Ecto neural progenitor cell (in vitro differentiated cells): ENCODE measurements at regions not wholly inside any gene's neighbourhood (a gene's known extent, or its start where the extent isn't known, plus 50 kb on each side); places are given as distances from the start of the nearest gene placed in this dataset.

Source experiments
- DNase-seq: peaks from one replicate; pipeline ENCODE4 v3.0.0-alpha.2; 2018; ENCODE audit warnings: low spot score

DNA sequence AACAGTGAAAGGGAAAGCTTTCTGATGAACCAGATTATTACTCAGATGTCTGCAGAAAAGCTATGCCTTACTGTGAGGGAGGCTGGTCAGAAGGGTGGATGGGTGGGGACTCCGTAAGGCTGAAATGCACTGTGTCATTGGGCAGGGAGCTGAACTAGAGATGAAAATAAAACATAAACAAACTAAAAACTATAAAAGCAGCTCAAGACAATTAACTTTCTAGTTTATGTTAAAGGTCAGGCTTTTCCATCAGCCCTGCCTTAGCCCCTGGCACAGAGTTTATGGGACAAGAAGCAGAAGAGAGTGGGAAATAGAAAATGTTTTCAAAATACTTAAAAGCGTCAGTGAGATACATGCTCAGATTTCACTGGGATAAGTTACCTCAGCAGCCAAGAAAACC lies 310.0 kb upstream of the UBE2E2 start:
- no peak for DNase-seq

DNA sequence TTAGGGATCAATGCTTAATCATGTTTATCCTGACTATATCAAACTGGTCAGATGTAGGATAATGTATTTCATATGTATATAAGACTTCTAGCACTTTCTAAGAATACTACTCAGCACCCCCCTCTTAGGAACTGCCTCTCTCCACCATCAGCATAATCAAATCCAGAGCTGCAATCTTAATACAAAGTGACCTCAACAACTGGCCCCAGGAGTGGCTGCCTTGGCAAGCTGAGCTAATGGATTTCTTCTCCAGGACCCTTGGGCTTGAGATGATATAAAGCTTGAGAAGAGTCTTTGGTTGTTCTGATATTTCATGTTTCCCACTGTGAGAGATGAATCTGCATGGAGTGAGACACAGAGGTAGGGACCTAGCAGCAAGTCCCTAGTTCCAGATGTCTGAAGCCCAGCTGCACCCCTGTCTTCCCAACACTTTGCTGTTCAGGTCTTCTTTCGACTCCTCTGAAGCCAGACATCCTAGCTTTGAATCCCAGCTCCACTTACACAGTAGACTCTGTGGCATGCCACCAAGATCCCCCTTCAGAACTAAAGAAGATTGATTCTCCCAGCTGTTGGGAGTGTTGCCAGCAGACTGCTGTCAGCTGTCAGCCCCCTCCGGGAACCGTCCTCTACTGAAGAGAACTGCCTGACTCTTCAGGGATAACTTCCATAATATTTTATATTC lies 309.3 kb upstream of the UBE2E2 start:
- no peak for DNase-seq

DNA sequence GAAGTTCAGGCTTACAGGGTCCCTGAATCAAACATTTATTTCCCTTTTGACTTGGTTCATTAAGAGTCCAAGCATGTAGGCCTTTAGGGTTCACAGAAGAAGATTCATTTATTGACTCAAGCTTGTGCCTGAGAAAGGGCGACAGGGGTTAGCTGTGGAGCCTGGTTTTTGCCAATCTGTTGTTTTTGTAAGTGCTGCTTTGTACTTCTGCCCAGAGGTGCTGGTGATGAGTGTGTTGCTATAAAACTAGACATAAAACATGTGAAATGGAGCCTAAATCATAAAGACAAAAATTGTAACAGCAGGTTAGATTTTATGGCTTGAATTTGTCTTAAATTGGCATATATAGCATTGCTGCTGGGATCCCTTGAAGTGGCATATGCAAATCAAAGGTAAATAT lies 308.3 kb upstream of the UBE2E2 start:
- DNase-seq: no peak

DNA sequence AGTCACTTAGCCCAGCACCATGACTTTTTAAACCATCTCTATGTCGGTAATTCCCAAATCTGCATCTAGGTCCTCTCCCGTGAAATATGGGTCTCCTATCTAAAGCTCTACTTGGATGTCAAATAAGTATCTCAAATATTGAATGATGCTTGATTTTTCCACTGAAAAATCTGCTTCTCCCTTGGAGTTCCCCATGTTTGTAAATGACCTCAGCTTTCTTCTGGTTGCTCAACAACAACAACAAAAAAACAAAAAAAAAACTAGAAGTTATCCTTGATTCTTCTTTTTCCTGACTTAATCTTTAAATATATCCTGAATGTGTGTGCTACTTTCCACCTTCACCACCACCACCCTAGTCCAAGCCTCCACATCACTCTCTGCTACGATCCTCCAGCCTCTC lies 307.5 kb upstream of the UBE2E2 start:
- DNase-seq: no peak

DNA sequence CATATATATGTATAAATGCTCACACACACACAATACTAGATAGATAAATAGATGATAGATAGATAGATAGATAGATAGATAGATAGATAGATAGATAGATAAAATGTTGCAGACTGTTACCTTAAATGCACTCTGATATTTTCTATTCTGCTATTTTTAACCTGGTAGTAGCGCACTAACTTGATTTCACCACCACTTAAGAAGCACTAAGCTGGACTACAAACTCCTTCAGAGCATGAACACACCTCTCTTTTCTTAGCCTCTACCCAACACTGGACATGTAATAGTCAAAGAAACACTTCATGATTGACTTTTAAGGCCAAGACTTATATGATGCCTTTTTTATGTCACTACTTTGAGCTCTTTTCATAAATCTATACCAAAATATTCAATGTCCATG lies 304.6 kb upstream of the UBE2E2 start:
- DNase-seq: no peak

DNA sequence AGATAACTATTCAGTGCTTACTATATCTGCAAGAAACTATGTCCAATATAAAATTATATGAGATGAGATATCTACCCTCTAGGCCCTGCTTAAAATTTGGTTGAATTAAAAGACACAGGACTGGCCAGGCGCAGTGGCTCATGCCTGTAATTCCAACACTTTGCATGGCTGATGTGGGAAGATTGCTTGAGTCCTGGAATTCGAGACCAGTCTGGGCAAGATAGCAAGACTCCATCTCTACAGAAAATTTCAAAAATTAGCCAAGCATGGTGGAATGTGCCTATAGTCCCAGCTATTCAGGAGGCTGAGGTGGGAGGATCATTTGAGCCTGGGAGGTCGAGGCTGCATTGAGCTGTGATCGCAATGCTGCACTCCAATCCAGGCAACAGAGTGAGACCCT lies 303.7 kb upstream of the UBE2E2 start:
- no peak for DNase-seq

DNA sequence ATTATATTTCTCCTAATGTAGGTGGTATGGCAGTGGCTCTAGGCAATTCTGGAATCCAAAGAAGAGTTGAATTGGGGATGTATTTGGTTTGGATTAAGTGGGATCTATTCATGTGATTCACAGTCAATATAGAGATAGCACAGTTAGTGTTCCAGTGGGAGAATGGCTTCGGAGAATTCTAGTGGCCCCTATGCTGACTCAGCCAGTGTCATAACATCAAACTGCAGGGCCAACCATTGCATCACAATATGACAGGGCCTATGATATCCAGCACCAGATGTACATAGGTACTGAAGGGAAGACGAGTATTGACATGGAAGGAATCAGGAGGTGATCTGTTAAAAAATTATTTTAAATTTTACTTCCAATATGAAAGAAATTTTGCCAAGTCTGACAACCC lies 302.8 kb upstream of the UBE2E2 start:
- no peak for DNase-seq

DNA sequence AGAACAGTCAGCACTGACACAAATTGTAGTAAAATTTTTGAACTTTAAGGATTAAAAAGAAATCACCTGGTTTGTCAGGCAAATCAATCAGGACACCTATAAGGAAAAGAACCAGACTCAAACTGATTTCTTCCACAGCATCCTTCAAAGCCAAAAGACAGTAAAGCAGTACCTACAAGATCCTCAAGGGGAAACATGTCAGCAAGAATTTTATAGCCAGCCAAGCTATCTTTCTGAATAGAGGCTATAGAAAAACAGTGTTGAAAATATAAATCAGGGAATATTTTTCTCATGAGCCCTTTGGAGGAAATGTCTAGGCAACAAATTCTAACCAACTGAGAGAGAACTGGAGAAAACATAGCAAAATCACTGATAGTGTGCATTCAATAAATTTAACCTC lies 301.4 kb upstream of the UBE2E2 start:
- no peak for DNase-seq

DNA sequence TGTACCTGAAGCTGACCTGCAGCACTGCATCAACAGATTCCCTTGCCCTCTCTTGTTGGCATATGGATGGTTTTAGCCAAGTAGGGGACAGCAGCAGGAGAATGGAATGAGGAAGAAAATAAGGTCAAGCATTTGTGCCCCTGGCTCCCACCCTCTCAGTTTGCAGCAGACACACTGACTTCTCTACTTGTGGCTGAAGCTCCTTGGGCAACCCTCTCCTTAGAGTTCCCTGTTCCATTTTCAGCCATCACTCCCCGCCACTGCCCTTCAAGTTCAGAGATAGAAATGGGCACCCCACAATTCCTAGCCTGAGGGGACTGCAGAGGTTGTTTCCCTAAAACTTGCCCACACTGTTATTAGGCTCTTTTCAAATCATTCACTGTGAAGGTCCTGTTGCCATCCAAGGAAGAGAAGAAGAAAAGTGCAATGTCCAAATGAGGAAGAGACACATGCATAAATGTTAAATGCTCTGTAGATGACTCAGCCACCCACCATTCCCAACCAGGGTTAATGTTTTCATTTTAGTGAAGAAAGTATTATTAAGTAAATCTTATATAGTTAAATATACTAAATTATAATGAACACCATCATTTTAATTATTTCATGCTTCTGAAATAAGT lies 295.9 kb upstream of the UBE2E2 start:
- DNase-seq: no peak

DNA sequence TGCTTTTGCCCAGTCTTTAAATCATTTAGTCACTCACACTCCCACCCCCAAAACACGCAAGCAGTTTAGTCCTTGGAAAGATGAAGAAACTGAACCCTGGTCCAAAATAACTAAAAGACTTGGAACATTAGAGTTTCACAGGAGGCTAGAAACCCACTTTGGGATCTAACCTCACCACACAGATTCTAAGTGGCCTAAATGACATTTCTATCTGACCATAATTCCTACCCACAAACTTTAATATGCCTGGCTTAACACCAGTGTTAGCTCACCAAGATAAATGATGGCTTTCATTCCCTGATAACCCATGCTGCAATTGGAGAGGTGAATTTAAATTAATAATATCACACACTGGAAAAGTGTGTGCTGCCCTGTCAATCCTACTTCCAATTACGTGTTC lies 295.3 kb upstream of the UBE2E2 start:
- no peak for DNase-seq

DNA sequence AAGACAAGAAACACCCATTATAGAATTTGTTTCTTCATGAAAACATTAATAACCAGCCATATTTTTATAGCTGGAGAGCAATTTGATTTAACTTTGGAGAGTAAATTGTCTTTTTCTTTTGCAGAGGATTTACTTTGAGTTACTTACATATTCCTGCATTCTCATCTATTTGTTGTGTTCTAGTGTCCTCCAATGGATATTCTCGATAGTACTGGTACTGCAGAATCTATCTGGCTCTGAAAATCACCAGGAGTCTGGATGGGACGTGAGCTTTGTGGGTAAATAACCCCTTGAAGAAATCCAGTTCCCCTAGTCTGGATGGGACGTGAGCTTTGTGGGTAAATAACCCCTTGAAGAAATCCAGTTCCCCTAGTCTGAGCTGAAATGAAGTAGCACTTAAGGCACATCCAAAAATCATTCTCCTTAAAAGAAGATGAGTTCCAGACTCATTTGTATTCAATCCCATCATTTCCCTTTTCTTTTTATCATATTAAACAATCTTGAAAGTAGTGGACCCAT lies 294.1 kb upstream of the UBE2E2 start:
- DNase-seq: no peak

DNA sequence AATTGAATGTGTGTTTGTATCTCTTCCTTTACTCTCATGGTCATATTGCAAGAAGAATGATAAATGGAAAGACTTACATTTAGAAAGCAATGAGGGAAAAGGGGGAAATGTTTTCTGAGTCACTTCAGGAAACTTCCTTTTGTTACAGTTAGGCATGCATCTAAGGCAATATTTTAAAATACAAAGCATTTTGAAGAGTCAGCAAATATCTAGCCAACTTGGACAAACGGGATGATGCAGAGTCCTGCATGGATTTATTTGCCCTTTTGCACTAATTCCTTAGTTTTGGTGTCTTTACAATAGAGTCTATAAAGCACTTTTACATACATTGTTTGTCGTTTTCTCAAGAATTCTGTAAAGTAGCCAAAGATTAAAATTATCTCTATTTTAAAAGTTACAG lies 286.2 kb upstream of the UBE2E2 start:
- no peak for DNase-seq

DNA sequence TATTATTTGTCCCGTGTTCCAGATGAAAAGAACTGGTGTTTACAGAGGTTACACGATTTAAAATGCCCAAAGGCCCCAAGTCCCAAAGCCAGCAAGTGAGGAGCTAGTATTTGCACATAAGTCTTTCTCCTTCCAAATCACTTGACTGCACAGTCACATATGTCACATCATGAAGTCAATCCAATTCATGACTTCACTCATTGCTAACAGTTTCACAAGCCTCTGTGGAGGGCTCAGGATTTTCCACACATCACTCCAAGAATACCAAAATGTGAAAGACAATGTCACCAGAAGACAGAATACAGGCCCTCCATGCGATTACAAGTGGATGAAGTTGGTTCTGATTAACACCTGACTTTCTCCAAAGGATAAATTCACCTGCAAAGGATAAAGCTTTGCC lies 283.1 kb upstream of the UBE2E2 start:
- DNase-seq: no peak

DNA sequence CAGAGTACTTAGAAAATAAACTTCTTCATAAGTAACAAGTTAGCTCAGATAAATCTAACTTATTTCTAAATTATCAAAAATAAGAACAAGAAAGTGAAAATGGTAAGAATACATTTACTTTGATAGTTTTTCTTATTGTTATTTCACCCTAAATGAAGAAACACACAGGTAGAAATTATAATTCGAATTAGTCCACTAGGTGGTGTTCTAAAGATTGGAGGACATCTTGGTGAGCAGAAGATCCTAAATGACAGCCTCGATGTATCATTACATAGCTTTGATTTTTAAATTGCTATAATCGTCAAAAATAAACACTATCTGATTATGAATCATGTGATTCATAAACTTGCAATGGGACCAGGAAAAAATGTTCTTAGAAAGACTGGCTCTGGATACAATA lies 280.8 kb upstream of the UBE2E2 start:
- no peak for DNase-seq

DNA sequence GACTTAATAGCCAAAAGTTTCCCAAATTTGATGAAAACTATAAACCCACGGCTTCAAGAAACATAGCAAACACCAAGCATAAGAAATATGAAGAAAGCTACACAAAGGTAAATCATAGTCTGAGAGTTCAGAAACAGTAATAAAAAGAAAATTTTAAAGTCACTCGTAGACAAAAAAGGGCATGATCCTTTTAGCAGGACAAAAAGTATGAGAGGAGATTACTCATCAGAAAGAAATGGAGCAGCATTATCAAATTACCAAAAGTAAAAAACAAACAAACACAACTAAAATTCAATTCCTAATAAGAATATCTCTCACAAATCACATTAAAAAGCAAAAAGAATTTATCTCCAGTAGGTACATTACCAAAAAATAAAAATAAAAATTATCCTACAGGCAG lies 279.4 kb upstream of the UBE2E2 start:
- DNase-seq: no peak

DNA sequence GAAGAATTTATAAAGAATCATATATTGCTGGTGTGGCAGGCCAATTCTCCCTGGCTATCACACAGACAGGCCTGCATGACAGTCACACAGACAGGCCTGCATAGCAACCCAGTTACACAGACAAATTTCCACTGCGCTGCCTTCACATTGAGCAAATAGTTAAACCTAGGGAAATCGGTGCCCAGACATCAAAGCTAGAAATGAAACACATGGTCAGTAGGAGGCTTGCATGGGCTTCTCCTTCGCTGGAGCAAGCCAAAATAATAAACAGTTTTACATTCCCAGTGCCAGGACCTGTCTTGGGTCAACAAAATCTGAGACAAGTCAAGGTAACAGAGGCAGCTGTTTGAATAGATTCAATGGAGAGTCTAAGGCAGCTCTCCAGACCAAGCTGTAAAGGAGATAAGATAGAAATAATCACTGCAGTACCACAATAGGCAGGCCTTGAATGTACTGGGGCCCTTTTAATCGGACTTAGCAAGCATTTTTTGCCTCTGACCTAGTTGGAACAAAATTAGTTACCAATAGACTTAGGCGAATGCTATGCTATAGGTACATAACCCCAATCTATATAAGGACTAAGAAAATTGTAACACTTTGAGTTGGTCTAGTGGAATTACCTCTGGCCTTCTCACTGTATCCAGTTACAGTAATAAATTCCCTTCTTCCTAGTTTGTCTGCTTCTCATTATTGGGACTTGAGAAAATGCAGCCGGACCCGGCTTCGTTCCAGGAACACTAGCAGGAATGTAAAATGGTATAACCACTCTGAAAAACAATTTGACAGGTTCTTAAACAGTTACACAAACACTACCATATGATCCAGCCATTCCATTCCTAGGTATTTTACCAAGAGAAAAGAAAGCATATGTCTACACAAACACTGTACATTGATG lies 274.7 kb upstream of the UBE2E2 start:
- DNase-seq: no peak

DNA sequence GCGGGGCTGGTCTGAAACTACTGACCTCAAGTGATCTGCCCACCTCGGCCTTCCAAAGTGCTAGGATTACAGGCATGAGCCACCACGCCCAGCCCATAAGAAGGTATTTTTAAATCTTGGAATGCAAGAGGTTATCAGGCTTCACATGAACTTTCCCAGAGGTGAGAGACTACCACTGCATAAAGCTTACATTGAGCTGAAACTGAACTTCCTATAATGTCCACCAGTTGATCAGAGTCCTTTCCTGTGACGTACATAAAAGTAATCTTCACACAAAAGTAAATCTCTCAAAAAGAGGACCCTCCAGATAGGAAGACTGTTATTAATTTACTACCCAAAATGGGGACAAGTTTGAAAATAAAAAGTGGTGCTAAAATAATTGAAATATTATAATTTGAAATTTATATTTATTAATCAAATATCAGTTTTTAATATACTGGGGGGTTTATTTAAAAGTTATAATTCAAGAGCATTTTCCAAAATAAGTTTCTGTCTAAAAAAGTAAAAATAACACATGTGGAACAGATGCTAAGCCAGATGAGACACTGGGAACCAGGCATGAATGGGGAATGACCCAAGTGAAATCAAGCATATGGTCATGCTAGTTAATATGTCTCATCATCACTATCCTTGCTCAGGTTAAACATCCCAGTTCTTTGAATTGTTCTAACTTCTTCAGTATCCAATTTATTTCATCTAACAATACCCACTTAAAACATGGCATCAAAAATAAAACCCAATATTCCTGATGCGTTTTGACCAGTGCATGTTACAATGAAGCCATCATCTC lies 269.9 kb upstream of the UBE2E2 start:
- DNase-seq: no peak

DNA sequence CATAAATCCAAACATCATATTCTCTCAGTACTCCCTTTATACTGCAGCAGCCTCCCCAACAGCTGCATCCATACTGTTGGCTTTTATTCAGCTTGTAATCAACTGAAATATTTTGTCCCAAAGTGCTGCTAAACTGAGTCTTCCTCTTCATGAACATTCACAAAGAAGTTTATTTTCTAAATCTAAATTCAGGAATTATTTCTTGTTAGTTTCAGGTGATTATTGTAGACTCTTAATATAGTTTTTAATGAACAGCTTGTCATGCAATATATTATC lies 269.3 kb upstream of the UBE2E2 start:
- no peak for DNase-seq

DNA sequence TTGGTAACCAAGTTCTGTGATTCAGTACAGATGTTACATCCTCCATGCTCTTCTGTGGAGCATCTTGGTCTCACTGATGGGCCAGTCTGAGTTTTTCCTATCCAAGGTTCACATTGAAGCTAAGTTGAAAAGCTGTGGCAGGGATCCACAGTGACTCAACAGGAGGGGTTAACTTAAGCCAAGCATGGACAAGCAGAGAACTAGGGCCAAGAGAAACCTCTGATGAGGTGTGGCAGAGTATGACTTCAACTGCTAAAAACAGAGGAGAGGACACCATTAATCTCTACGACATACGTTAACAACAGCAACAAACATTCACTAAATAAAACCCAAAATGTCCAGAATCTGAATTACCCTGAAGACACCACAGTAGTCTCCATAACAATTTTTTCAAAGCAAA lies 268.1 kb upstream of the UBE2E2 start:
- no peak for DNase-seq

DNA sequence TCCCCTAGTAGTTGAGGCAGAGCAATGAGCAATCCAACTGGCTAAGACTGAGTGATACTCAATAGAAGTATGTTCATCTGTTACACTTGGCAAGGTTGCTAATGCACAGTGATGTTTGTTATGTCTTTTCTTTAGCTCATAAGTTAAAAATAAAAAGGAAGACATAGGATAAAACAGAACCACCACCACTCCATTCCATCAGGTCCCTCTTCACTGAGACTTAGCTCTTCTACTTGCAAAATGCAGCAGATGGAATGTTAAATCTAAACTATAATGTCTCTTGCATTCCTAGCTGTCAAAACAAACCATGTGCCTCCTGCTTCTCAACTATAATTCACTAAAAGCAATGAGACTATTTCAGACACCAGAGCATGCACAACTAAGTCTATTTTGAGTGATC lies 265.6 kb upstream of the UBE2E2 start:
- DNase-seq: no peak

DNA sequence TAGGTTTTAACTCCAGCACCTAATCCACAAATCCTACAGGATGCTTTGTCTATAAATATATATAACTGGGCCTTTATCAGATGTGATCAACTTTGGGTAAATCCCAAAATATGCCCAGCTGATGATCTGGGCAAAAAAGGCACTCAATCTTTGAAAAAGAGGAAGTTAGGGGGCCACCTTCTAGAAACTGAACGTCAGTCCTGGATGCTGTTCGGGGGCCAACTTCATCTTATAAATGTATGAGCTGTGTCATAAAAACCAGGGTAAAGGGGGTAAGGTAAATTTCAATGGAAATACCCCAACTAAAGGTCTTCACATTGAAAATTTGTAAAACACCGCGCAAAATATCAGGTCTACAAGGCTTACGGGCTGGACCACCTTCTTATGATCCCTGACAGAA lies 264.4 kb upstream of the UBE2E2 start:
- DNase-seq: no peak

DNA sequence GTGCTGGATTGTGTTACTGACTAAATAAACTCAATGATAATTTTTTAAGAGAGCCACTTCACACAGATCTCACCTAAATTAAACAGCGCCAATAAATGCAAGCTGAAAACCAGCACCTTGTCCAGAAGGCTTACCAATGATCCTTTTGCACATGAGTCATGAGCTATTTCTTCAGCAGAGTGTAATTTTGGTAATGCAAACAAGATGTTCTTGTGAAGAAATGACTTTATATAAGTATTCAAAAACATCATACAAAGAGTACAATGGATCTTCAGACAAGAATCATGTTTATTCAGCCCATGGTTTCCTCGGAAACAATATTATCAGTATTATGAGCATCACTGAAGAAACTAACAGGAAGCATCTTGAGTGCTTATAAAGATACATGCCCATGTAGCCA lies 263.8 kb upstream of the UBE2E2 start:
- no peak for DNase-seq

DNA sequence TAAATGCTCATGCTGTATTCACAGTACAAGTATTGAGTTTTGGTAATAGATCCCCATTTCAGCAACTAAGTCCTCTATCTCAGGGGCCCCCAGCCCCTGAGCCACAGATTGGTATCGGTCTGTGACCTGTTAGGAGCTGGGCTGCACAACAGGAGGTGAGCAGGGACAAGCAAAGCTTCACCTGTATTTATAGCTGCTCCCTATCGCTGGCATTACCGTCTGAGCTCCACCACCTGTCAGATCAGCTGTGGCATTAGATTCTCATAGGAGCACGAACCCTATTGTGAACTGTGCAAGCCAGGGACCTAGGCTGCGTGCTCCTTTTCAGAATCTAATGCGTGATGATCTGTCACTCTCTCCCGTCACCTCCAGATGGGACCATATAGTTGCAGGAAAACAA lies 262.8 kb upstream of the UBE2E2 start:
- no peak for DNase-seq
